ENCODE measurements at regions not wholly inside any gene's neighbourhood (a gene's known extent, or its start where the extent isn't known, plus 50 kb on each side); places are given as distances from the start of the nearest gene placed in this dataset.

DNA sequence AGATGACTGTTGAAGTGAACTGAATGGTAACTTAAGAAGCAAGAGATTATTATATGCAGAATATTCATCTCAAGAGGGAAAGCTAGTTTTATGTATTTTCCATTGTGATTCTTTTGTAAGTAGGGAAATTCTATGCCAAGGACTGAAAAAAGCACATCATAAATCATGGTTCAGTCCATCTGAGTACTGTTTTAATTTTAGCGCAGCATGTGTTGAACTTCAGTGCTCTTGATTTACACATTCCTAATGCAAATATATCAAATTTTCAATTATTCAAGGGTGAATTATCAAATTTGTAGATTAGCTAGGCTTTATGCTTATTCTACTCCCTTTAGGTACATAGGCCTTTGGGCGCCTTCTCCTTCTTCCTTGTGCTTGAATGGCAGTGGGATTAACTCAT lies 50.3 kb upstream of the TCF12 start:
- no peak for TF ChIP-seq CTCF (IDR thresholded peaks at IDR 0.05; ENCODE audit: insufficient read depth in 1 of 2, low read depth in 1 of 2, low read length in 1 of 2, severe bottlenecking in 1 of 2, unreplicated experiment in 1 of 2)
- Mint-ChIP-seq H3K4me1 (ENCODE audit: low read depth, unreplicated experiment) (peaks cover 7% of the 10 kb centered on the region), H3K27me3 (ENCODE audit: insufficient read depth, unreplicated experiment) (peaks cover 6% of the 10 kb centered on the region), H3K36me3 (ENCODE audit: insufficient read depth, unreplicated experiment) (no peaks in the 10 kb centered on the region), H3K27ac (ENCODE audit: unreplicated experiment) (no peak overlapping the region), H3K4me3 (ENCODE audit: unreplicated experiment) (no peak overlapping the region), H3K9me3 (ENCODE audit: unreplicated experiment) (no peaks in the 10 kb centered on the region)
- H3K27me3 ChIP-seq (replicated peaks; ENCODE audit: control insufficient read depth, insufficient read depth, low read length), result no peaks in the 10 kb centered on the region
- intact Hi-C loops (cut with micrococcal nuclease; ENCODE audit: unreplicated experiment), result no loop called here
- no peaks in the 10 kb centered on the region for H3K9me3 ChIP-seq
- no TSS peak for BruUV-seq (replicated peaks)
- no peak for DNase-seq
- no peaks in the 10 kb centered on the region for H3K36me3 ChIP-seq (ENCODE audit: control insufficient read depth, insufficient read depth, low read length)
- POLR2A ChIA-PET, result no interaction called here
- CTCF ChIA-PET, result no interaction called here
- H3K4me1 ChIP-seq, result no peaks in the 10 kb centered on the region
- H3K4me3 ChIP-seq (ENCODE audit: low read depth, low read length), result no peak overlapping the region

DNA sequence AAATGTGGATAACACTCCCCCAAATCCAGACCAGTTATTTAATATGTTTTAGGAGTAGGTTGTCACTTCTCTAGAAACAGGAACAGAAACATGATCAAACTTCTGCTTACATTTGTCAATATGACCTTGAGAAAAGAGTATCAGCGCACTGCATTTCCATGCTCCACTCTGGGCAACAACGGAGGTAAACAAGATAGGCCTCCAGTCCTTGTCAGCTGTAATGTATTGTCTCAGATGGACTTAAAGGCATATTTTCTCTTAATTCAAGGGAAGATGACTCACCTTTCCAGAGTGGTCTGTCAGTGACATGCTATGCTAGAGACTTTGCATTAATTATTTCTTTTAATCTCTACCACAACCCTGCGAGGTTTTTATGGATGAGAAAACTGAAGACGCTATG lies 51.6 kb upstream of the TCF12 start:
- H3K9me3 ChIP-seq, result no peaks in the 10 kb centered on the region
- intact Hi-C loops (cut with micrococcal nuclease; ENCODE audit: unreplicated experiment), result no loop called here
- Mint-ChIP-seq H3K27me3 (ENCODE audit: insufficient read depth, unreplicated experiment) (peaks cover 6% of the 10 kb centered on the region), H3K9me3 (ENCODE audit: unreplicated experiment) (no peaks in the 10 kb centered on the region), H3K27ac (ENCODE audit: unreplicated experiment) (no peak overlapping the region), H3K4me1 (ENCODE audit: low read depth, unreplicated experiment) (peaks cover 7% of the 10 kb centered on the region), H3K36me3 (ENCODE audit: insufficient read depth, unreplicated experiment) (no peaks in the 10 kb centered on the region), H3K4me3 (ENCODE audit: unreplicated experiment) (no peak overlapping the region)
- no peak overlapping the region for H3K4me3 ChIP-seq (ENCODE audit: low read depth, low read length)
- no peak for DNase-seq
- no peaks in the 10 kb centered on the region for H3K4me1 ChIP-seq
- ChIA-PET CTCF (no interaction called here), POLR2A (no interaction called here)
- no TSS peak for BruUV-seq (replicated peaks)
- no peaks in the 10 kb centered on the region for H3K27me3 ChIP-seq (replicated peaks; ENCODE audit: control insufficient read depth, insufficient read depth, low read length)
- no peak for TF ChIP-seq CTCF (IDR thresholded peaks at IDR 0.05; ENCODE audit: insufficient read depth in 1 of 2, low read depth in 1 of 2, low read length in 1 of 2, severe bottlenecking in 1 of 2, unreplicated experiment in 1 of 2)
- H3K36me3 ChIP-seq (ENCODE audit: control insufficient read depth, insufficient read depth, low read length), result no peaks in the 10 kb centered on the region

GRCh38 chr15:56857828-56858227 lies 60.6 kb upstream of the TCF12 start:
- Histone ChIP-seq H3K4me1 (no peaks in the 10 kb centered on the region), H3K4me3 (ENCODE audit: low read depth, low read length) (no peak overlapping the region), H3K36me3 (ENCODE audit: control insufficient read depth, insufficient read depth, low read length) (no peaks in the 10 kb centered on the region), H3K9me3 (no peaks in the 10 kb centered on the region), H3K27me3 (replicated peaks; ENCODE audit: control insufficient read depth, insufficient read depth, low read length) (no peaks in the 10 kb centered on the region)
- Mint-ChIP-seq H3K27ac (ENCODE audit: unreplicated experiment) (no peak overlapping the region), H3K4me1 (ENCODE audit: low read depth, unreplicated experiment) (peaks cover 5% of the 10 kb centered on the region), H3K4me3 (ENCODE audit: unreplicated experiment) (no peak overlapping the region), H3K36me3 (ENCODE audit: insufficient read depth, unreplicated experiment) (no peaks in the 10 kb centered on the region), H3K27me3 (ENCODE audit: insufficient read depth, unreplicated experiment) (no peaks in the 10 kb centered on the region), H3K9me3 (ENCODE audit: unreplicated experiment) (no peaks in the 10 kb centered on the region)
- BruUV-seq (replicated peaks), result no TSS peak
- TF ChIP-seq CTCF (IDR thresholded peaks at IDR 0.05; ENCODE audit: insufficient read depth in 1 of 2, low read depth in 1 of 2, low read length in 1 of 2, severe bottlenecking in 1 of 2, unreplicated experiment in 1 of 2), result no peak
- POLR2A ChIA-PET, result no interaction called here
- intact Hi-C loops (cut with micrococcal nuclease; ENCODE audit: unreplicated experiment), result no loop called here
- CTCF ChIA-PET, result no interaction called here
- no peak for DNase-seq

All from Caco-2 (cell line).